Muscle of leg (tissue), 3 donors: ENCODE measurements at regions not wholly inside any gene's neighbourhood (a gene's known extent, or its start where the extent isn't known, plus 50 kb on each side); places are given as distances from the start of the nearest gene placed in this dataset.
A peak's percentile ranks its signal among the peaks of the same experiment; 100 is the strongest.
"Not testable (repeated sequence)": the region's sequence is repeated elsewhere in the genome, so short reads cannot be mapped to it uniquely, and the experiment has no call there.

Experiments used
- DNase-seq: peaks from one replicate; pipeline ENCODE4 v3.0.0; 2013
- H3K27ac ChIP-seq: one replicate; pipeline ENCODE4 v1.5.1; 2013; ENCODE audit warnings: mild to moderate bottlenecking, low read length, control low read depth
- H3K27me3 ChIP-seq: one replicate; pipeline ENCODE4 v1.6.1; 2013; ENCODE audit warnings: low read length; ENCODE audit not compliant: control insufficient read depth, insufficient read depth
- H3K36me3 ChIP-seq: one replicate; pipeline ENCODE4 v1.6.1; 2013; ENCODE audit warnings: low read length; ENCODE audit not compliant: control insufficient read depth, insufficient read depth
- H3K4me1 ChIP-seq: one replicate; pipeline ENCODE4 v1.6.1; 2013; ENCODE audit warnings: low read length; ENCODE audit not compliant: control insufficient read depth, insufficient read depth
- H3K4me3 ChIP-seq: one replicate; pipeline ENCODE4 v1.5.1; 2013; ENCODE audit warnings: low read length, control low read depth
- H3K9me3 ChIP-seq: replicated peaks from 2 replicates; pipeline ENCODE4 v1.6.1; 2013; ENCODE audit warnings: low read depth, low read length; ENCODE audit not compliant: control insufficient read depth
- WGBS: methylation state at CpG from one replicate; pipeline ENCODE4 v1.1.5; 2013; ENCODE audit warnings: missing lambda C conversion rate; ENCODE audit not compliant: insufficient coverage; 5-methylcytosine and 5-hydroxymethylcytosine counted together

GRCh38 chr11:96506953-96507354 lies 117.1 kb downstream of the JRKL start:
- no peak for DNase-seq
- Histone ChIP-seq H3K4me1 (no peaks in the 10 kb centered on the region), H3K4me3 (no peak overlapping the region), H3K36me3 (no peaks in the 10 kb centered on the region), H3K9me3 (no peaks in the 10 kb centered on the region), H3K27me3 (no peaks in the 10 kb centered on the region), H3K27ac (no peak overlapping the region)
- 78% methylated on average over 4 of the region's 8 CpGs for WGBS

- Histone ChIP-seq H3K27me3 (no peaks in the 10 kb centered on the region), H3K27ac (no peak overlapping the region), H3K9me3 (no peaks in the 10 kb centered on the region), H3K4me1 (no peaks in the 10 kb centered on the region), H3K36me3 (no peaks in the 10 kb centered on the region), H3K4me3 (no peak overlapping the region)
- DNase-seq, result no peak
- WGBS, result no CpG with 5 or more reads among the region's 2 CpGs
Measured at GRCh38 chr11:96508861-96509260, 119.0 kb downstream of the JRKL start.

- Histone ChIP-seq H3K36me3 (no peaks in the 10 kb centered on the region), H3K4me1 (no peaks in the 10 kb centered on the region), H3K27me3 (no peaks in the 10 kb centered on the region), H3K9me3 (peaks cover 4% of the 10 kb centered on the region), H3K27ac (no peak overlapping the region), H3K4me3 (no peak overlapping the region)
- no peak for DNase-seq
Measured at GRCh38 chr11:96520939-96521338, 131.1 kb downstream of the JRKL start.

- no CpG with 5 or more reads among the region's 2 CpGs for WGBS
- Histone ChIP-seq H3K27ac (no peak overlapping the region), H3K27me3 (no peaks in the 10 kb centered on the region), H3K4me3 (no peak overlapping the region), H3K9me3 (peaks cover 4% of the 10 kb centered on the region), H3K4me1 (no peaks in the 10 kb centered on the region), H3K36me3 (no peaks in the 10 kb centered on the region)
- peak; percentile 75 for DNase-seq
Measured at GRCh38 chr11:96523656-96524055, 133.8 kb downstream of the JRKL start.

GRCh38 chr11:96524475-96524874 lies 134.7 kb downstream of the JRKL start:
- no CpG with 5 or more reads among the region's 1 CpG for WGBS
- Histone ChIP-seq H3K9me3 (peaks cover 4% of the 10 kb centered on the region), H3K4me1 (no peaks in the 10 kb centered on the region), H3K36me3 (no peaks in the 10 kb centered on the region), H3K27ac (no peak overlapping the region), H3K4me3 (no peak overlapping the region), H3K27me3 (no peaks in the 10 kb centered on the region)
- DNase-seq, result no peak

GRCh38 chr11:96530473-96530872 lies 140.7 kb downstream of the JRKL start:
- H3K4me1 ChIP-seq, result no peaks in the 10 kb centered on the region
- H3K4me3 ChIP-seq, result no peak overlapping the region
- no peak for DNase-seq
- WGBS, result no CpG with 5 or more reads among the region's 1 CpG
- no peak overlapping the region for H3K27ac ChIP-seq
- H3K9me3 ChIP-seq, result no peaks in the 10 kb centered on the region
- no peaks in the 10 kb centered on the region for H3K36me3 ChIP-seq
- H3K27me3 ChIP-seq, result no peaks in the 10 kb centered on the region

- no peaks in the 10 kb centered on the region for H3K36me3 ChIP-seq
- no peak overlapping the region for H3K27ac ChIP-seq
- H3K9me3 ChIP-seq, result no peaks in the 10 kb centered on the region
- no peak overlapping the region for H3K4me3 ChIP-seq
- H3K4me1 ChIP-seq, result no peaks in the 10 kb centered on the region
- H3K27me3 ChIP-seq, result no peaks in the 10 kb centered on the region
- no peak for DNase-seq
- no CpG with 5 or more reads among the region's 4 CpGs for WGBS
Measured at GRCh38 chr11:96538104-96538503, 148.3 kb downstream of the JRKL start.

GRCh38 chr11:96538622-96539021 lies 148.8 kb downstream of the JRKL start:
- H3K4me1 ChIP-seq, result no peaks in the 10 kb centered on the region
- no peak for DNase-seq
- H3K27ac ChIP-seq, result no peak overlapping the region
- H3K4me3 ChIP-seq, result no peak overlapping the region
- no peaks in the 10 kb centered on the region for H3K36me3 ChIP-seq
- H3K9me3 ChIP-seq, result no peaks in the 10 kb centered on the region
- no peaks in the 10 kb centered on the region for H3K27me3 ChIP-seq

GRCh38 chr11:96540875-96541274 lies 151.1 kb downstream of the JRKL start:
- Histone ChIP-seq H3K27ac (no peak overlapping the region), H3K4me1 (no peaks in the 10 kb centered on the region), H3K9me3 (no peaks in the 10 kb centered on the region), H3K4me3 (no peak overlapping the region), H3K27me3 (no peaks in the 10 kb centered on the region), H3K36me3 (no peaks in the 10 kb centered on the region)
- WGBS, result no CpG with 5 or more reads among the region's 1 CpG
- no peak for DNase-seq

- no peak for DNase-seq
- H3K9me3 ChIP-seq, result no peaks in the 10 kb centered on the region
- no peaks in the 10 kb centered on the region for H3K27me3 ChIP-seq
- H3K36me3 ChIP-seq, result no peaks in the 10 kb centered on the region
- no peak overlapping the region for H3K4me3 ChIP-seq
- H3K27ac ChIP-seq, result no peak overlapping the region
- WGBS, result no CpG with 5 or more reads among the region's 3 CpGs
- H3K4me1 ChIP-seq, result no peaks in the 10 kb centered on the region
Measured at GRCh38 chr11:96543177-96543576, 153.4 kb downstream of the JRKL start.

GRCh38 chr11:96545192-96545591 lies 155.4 kb downstream of the JRKL start:
- not testable (repeated sequence) for H3K9me3 ChIP-seq, DNase-seq, H3K36me3 ChIP-seq, H3K4me3 ChIP-seq, H3K27ac ChIP-seq, H3K4me1 ChIP-seq, H3K27me3 ChIP-seq
- 79% methylated on average over 8 of the region's 8 CpGs for WGBS
